GM19452 (cell line): ENCODE measurements at regions not wholly inside any gene's neighbourhood (a gene's known extent, or its start where the extent isn't known, plus 50 kb on each side); places are given as distances from the start of the nearest gene placed in this dataset.

Experiments used
- ATAC-seq: cut with Tn5 transposase; IDR thresholded peaks from one replicate; pipeline ENCODE4 v1.9.1; 2021; ENCODE audit not compliant: unreplicated experiment

DNA sequence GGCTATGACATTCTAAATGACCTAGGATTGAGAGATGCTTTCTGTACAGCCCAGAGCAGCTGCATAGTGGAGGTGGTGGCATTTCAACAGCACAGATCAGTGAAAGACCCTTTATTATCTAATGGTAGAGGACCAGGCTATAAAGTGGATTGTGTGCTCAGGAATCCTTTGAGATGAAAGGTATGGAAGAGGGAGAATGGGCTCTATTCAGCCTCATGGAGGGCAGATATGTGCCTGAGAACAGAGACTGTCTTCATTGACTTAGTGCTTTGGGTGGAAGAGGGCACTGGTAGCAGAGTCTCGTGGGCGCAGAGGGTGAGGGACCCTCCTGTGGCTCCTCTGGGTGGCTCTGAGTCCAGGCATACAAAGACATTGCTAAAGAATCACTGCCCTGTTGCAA, 130.0 kb upstream of the SLC24A5 start:
- no peak for ATAC-seq

DNA sequence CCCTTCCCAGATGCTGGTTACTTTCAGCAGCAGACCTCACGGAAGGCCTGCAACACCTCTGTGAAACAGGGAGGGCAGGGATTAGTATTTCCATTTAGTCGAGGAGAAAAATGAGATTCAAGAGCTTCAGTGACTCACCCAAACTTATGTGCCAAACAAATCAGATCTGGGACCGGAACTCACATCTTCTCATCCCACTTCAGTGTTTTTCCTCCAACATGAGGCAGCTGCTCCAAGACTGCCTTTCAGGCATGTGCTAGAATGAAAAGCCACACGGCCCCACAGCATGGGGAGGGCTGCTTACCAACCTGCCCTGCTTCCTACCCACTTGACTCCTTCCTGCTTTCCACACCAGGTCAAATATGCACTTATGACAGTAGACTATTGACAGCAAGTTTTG, 129.4 kb upstream of the SLC24A5 start:
- no peak for ATAC-seq

- no peak for ATAC-seq
These were observed 127.7 kb upstream of the SLC24A5 start for GRCh38 chr15:47993051-47993450.

- no peak for ATAC-seq
These were observed 123.4 kb upstream of the SLC24A5 start for GRCh38 chr15:47997195-47998080.

DNA sequence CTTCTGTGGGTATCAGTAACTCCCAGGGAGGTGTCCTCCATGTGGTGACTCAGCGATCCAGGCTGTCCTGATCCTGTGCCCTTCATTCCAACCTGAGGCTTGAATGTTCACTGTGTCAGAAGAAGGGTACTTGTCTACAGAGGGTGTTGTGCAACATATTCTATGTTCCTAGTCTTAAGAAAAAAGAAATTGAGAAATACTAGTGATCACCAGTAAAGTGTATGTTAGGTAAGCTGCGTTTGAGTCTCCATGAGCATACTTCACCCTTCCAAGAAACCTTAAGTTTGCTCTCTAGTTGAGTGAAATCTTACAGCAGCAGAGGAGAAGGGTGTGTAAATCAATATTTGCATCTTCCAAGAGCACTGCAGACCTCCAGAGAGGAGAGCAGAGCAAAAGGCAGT, 122.2 kb upstream of the SLC24A5 start:
- no peak for ATAC-seq

- peak; percentile 88 for ATAC-seq
These were observed 119.3 kb upstream of the SLC24A5 start for GRCh38 chr15:48001393-48002039.

GRCh38 chr15:48002767-48003166, 118.0 kb upstream of the SLC24A5 start:
- ATAC-seq: no peak

- no peak for ATAC-seq
These were observed 117.3 kb upstream of the SLC24A5 start for GRCh38 chr15:48003441-48003840.

GRCh38 chr15:48005077-48005476, 115.7 kb upstream of the SLC24A5 start:
- ATAC-seq: no peak

GRCh38 chr15:48006031-48006511, 114.7 kb upstream of the SLC24A5 start:
- no peak for ATAC-seq

- ATAC-seq: no peak
These were observed 110.5 kb upstream of the SLC24A5 start for GRCh38 chr15:48010316-48010715.

- no peak for ATAC-seq
These were observed 108.6 kb upstream of the SLC24A5 start for GRCh38 chr15:48012191-48012590.

DNA sequence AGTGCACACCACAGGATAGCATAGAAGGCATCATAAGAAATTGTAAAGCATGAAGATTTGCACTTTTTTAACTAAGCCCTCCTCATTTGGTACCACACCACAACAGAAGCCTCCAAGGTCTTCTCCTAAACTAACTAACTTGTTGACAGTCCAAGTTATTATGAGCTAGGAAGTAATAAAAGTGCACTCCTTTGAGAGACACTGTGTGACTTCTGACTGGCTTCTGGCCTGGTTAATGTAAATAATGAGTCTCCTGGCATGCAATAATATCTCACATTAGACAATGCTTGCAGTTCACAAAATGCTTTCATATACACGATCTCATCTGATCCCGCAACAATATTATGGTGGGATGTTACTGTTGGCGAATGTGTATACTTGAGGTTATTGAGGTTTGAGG, 103.9 kb upstream of the SLC24A5 start:
- no peak for ATAC-seq

- no peak for ATAC-seq
These were observed 103.0 kb upstream of the SLC24A5 start for GRCh38 chr15:48017747-48018146.

GRCh38 chr15:48020166-48020565, 100.6 kb upstream of the SLC24A5 start:
- no peak for ATAC-seq

DNA sequence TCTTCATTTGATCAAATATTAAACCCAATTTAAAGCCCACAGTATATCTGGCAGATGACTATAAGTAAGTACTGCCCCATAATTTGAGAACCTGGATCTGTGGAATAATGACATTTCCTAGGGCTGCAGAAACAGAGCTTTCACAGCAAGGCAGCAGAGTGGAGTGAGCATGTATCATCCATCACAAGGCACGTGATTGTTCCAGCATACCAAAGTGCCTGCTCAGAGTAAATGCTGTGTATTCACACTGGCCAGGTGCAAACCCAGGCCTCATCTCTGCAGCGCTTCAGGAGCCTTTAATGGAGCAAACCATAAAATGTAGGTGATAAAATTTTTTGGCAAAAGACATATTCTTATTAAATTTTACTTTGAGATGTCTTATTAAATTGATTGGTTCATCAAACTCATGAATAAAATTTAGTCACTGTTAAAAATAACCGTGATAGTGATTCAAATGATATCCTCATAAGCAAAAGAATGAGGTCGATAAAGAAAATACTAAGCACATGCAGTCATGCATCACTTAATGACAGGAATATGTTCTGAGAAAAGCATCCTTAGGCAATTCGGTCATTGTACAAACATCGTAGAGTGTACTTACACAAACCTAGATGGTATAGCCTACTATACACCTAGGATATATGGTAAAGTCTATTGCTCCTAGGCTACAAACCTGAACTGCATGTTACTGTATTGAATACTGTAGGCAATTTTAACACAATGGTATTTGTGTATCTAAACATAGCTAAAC, 99.3 kb upstream of the SLC24A5 start:
- no peak for ATAC-seq

- ATAC-seq: no peak
These were observed 95.7 kb upstream of the SLC24A5 start for GRCh38 chr15:48025118-48025517.

GRCh38 chr15:48028712-48029111, 92.1 kb upstream of the SLC24A5 start:
- no peak for ATAC-seq

DNA sequence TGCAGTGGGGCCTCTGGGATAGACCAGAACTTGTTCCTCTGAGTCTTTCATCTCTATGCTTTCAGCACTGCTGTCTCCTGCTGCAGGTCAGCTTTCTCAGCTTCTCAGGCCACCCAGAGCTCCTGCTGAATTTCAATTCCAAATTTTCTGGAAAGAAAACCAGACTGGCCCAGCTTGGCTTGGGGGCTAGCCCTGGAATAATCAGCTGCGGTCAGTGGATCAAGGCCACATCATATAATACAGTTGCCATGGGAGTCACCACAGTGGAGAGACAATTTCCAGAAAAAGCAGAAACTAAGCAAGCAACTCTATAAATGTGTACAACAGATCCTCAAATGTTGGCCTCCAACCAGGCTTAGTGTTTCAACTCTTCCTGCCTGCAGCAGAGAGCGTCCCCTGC, 91.1 kb upstream of the SLC24A5 start:
- ATAC-seq: no peak

DNA sequence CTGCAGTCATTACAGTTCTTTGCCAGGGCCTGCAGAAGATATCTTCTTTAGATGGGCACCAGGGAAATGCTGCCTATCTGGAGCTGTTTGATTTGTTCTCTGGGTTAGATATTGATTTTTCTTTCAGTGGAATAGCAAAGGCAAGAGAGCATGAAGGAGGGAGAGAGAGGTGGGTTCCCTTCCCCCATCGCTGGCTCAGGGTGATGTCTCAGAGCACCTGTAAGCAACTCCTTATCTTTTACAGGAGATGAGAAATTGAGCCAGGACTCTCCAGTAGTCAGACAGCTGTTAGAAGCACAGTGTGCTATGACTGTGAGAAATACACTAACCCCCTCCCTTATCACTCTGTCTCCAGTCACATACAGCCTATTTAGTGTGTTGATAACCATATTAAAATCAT, 89.3 kb upstream of the SLC24A5 start:
- ATAC-seq: no peak

DNA sequence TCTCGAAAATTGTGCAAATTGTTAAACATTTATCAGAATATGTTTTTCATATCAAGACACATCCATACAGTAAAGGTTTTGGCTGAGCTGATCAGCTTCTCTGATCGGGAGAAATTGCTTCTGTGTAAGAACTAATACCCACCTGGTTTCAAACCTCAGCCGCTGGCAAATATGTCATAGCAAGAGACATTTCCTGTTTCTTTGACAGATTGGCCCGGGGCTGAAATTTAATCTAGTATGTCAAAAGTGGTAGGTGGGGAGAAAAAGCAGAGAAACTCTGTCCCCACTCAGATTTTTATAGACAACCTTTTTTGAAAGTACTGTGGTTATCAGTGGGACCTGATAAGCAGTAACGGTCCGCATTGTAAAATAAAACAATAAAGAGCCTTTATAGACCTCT, 88.8 kb upstream of the SLC24A5 start:
- no peak for ATAC-seq

DNA sequence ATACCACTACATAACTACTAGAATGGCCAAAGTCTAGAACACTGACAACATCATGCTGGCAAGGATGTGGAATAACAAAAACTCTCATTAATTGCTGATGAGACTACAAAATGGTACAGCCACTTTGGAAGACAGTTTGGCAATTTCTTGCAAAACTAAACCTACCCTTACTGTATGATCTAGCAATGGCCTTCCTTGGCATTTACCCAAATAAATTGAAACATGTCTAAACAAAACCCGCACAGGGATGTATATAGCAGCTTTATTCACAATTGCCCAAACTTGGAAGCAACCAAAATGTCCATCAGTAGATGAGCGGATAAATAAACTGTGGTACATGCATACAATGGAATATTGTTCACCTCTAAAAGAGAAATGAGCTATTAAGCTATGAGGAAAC, 87.9 kb upstream of the SLC24A5 start:
- no peak for ATAC-seq
